HG03097 (cell line): ENCODE measurements at regions not wholly inside any gene's neighbourhood (a gene's known extent, or its start where the extent isn't known, plus 50 kb on each side); places are given as distances from the start of the nearest gene placed in this dataset.
"Not testable (repeated sequence)": the region's sequence is repeated elsewhere in the genome, so short reads cannot be mapped to it uniquely, and the experiment has no call there.

Experiments
- ATAC-seq: cut with Tn5 transposase; IDR thresholded peaks from one replicate; pipeline ENCODE4 v1.9.1; 2021; ENCODE audit not compliant: unreplicated experiment, low FRiP score

DNA sequence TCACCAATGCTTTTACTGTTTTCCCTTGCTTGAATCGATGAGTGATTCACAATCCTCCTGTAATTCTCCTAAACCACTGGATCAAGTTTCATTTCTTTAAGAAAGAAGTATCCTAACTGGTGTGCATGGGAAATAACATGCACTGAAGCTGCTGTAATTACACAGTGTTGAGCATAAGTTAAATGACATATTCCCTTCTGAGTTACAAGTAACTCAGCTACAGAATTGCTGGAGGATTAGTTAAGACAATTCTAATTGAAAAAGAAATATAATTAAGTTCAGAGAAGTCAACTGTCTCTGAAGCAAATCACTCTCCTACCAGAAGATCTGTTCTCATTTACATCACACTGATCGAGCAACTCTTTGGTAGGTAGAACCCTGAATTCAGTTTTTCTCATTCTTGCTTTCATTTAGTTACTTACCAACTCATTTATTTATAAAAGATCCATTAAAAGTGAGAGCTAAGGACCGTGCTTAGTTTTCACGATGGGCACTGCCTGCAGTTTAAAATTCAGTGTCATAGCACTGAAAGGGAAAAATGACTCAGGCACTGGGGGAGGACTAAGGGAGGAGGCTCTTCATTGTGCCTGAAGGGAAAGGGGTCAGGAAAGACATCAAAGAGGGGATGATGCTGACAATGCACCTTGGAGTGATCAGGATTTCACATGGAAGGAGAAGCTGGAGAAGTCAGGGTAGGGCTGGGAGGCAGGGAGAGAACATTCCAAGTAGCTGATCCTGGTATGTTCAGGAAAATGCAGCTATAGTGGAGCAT is 327.2 kb downstream of the EMP1 start:
- ATAC-seq: no peak

DNA sequence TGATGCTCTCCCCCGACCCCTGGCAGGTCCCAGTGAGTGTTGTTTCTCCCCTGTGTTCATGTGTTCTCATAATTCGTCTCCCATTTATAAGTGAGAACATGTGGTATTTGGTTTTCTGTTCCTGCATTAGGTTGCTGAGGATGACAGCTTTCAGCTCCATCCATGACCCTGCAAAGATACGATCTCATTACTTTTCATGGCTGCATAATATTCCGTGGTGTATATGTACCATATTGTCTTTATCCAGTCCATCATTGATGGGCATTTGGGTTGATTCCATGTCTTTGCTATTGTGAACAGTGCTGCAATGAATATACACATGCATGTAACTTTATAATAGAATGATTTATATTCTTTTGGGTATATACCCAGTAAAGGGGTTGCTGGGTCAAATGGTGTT is 321.5 kb downstream of the EMP1 start:
- ATAC-seq: not testable (repeated sequence)

- ATAC-seq: no peak
Observed at GRCh38 chr12:13509740-13510139, 313.2 kb downstream of the EMP1 start.

DNA sequence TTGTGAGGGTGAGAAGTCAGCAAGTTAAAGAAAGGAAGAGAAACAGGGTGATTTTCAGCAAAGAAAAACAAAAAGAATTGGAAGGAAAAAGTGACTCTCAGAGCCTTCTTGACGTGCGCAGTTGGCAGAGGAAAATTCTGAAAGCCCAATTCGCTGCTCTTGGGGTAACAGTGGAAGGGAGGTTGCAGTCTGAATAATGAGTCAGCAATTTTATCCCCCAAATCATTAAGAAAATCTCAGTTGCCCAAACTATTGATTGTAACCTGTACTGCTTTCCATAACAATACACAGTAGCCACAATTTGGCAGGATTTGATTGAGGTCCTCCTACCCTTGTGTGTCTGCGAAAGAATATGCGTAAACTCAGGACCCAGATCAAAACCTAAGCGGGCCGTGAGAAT is 309.1 kb downstream of the EMP1 start:
- ATAC-seq: no peak

GRCh38 chr12:13505224-13505623 is 308.7 kb downstream of the EMP1 start:
- no peak for ATAC-seq

GRCh38 chr12:13504736-13505135 is 308.2 kb downstream of the EMP1 start:
- ATAC-seq: no peak

DNA sequence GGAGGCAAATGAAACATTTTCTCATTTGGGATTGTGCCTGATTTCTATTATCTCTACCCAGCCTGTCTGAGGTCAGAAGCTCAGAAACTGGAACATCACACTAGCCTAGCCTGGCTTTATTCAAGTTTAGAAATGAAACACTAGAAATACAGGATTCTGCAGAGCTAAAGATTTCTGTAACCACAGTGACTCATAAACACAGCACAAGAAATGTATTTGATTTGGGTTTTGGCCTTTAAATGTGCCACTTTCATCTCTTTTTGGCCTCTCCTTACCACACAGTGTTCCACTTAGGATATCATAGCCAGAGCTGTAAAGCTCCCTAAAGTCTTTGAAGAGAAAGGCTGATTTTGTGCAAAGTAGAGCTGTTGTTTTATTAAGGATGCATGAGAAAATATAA is 307.5 kb downstream of the EMP1 start:
- ATAC-seq: no peak

GRCh38 chr12:13503094-13503835 is 306.7 kb downstream of the EMP1 start:
- no peak for ATAC-seq

GRCh38 chr12:13499008-13499407 is 302.5 kb downstream of the EMP1 start:
- ATAC-seq: no peak

GRCh38 chr12:13496111-13496510 is 299.6 kb downstream of the EMP1 start:
- no peak for ATAC-seq

DNA sequence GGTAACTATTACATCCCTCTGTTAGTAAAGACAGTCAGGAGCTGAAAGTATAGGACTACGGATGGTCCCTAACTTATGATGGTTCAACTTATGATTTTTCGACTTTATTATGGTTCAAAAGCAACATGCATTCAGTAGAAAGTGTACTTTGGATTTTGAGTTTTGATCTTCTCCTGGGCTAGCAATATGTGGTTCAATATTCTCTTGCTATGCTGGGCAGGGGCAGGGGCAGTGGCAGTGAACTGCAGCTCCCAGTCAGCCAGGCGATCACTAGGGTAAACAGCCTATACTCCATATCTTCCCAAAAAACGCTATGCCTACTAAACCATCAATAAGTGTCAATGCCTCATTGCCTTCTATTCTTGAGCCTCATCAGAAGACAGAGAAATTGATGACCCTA is 292.7 kb downstream of the EMP1 start:
- no peak for ATAC-seq

- ATAC-seq: no peak
Observed at GRCh38 chr12:13487326-13487725, 290.8 kb downstream of the EMP1 start.

GRCh38 chr12:13486794-13487193 is 290.3 kb downstream of the EMP1 start:
- ATAC-seq: no peak

DNA sequence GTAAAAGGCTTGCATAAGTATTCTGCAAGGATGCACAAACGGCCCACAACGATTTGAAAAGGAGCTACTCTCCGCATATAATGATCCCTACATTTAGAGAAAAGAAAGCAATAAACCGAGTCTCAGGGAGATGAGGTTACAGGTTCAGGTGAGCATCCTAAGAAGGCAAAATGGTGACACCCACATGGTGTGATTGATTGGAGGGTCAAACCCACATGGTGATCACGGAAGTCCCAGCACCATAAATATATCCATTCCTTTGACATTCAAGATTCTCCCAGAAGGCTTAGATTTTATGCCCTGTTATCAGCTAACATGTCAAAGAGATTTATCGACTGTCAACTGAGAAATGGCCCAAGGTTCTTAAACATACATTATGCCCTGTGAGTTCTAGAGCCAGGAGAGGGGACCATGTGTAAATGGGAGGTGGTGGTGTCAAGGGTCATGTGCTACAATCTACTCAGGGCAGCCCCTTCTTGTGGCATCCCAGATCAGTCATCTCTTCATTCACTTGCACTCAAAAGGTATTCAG is 282.2 kb downstream of the EMP1 start:
- ATAC-seq: no peak

DNA sequence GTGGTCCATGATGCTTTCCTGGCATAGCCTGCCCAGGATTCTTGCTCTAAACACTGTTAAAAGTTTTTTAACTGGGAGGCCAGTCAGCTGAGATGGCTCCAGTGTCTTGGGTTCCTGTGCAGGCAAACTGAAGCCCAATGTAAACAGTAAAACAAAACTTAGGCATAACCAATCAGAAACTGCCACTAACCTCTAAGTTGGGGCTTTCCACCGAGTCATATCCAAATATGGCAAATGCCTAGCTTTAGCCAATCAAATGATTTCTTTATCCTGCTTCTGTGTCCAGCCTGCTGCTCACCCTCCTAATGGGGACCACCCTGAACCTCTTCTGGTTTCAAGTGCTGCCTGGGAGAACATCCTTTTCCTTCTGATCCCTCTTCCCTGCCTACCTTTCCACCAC is 277.9 kb downstream of the EMP1 start:
- ATAC-seq: no peak

DNA sequence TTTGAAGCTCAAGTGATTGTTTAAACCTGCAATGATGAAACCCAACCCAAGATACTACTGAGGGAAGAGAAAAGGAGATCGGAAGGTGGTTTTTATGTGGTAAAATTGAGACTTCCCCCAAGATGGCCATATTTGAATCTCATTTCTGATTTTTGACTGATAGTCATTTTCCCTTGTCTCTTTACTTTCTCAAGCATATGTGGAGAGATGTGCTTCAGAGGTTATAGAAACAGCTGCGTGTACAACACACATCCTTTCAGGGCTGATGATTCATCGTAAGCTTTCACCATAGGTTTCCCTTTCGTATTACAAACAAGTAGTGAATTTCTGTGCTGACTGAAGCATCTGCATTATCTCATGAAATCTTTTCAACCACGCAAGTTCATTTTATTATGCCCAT is 276.2 kb downstream of the EMP1 start:
- ATAC-seq: peak; percentile 96

GRCh38 chr12:13471471-13471870 is 274.9 kb downstream of the EMP1 start:
- no peak for ATAC-seq

DNA sequence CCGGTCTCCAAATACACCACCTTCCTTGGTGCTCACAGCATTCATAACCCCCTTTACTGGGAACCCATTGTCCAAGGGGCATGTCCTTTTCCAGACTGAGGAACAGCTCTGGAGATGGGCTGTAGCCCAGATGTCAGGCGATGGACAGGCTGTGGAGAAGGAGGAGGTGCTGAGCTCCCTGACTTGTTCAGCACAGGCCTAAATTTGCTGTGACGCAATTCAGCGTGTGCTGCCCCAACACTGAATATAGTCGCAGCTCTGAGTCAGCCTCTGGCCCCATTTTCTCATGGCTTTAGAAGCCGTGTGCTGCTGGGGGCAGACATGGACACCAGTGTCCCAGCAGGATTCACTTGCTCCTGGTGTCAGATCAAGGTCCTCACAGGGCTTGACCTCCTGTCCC is 269.1 kb downstream of the EMP1 start:
- no peak for ATAC-seq

DNA sequence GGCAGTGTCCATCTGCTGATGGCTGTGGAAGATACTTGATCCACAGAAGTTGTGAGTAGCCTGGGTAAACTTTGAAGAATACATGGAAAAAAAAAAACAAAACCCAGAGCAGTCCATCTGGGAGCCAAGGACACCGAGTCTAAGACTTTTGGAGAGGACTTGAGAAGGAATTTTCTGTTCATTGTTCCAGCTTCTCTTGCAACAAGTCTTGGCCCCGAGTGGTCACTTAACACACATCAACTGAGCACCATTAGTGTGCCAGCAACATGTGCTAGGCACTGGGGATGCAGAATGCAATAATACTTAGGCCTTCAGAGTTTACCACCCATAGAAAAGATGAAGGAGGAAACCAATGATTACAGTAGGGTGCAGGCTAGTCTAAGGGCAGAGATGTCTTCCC is 266.7 kb downstream of the EMP1 start:
- no peak for ATAC-seq

- no peak for ATAC-seq
Observed at GRCh38 chr12:13462450-13462849, 265.9 kb downstream of the EMP1 start.

- ATAC-seq: no peak
Observed at GRCh38 chr12:13455778-13456144, 259.2 kb downstream of the EMP1 start.
